ENCODE measurements at regions not wholly inside any gene's neighbourhood (a gene's known extent, or its start where the extent isn't known, plus 50 kb on each side); places are given as distances from the start of the nearest gene placed in this dataset.

DNA sequence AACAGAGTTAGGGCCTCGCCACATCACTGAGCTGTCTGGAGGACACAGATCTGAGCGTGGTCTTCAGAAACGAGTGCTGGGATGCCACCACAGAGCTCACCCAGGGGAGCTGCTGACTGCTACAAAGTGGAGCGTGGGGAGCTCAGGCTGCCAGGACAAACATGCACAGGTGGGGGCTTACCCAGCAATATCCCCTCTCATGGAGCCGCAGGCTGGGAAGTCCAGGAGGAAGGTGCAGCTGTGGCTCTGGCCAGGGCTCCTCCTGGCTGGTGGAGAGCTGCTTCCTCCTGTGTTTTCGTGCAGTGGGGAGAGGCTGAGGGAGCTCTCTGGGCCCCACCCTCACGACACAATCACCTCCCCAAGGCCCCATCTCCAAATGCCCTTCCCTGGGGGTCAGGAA, 368.6 kb upstream of the IRX4 start:
- H3K36me3 ChIP-seq: no peaks in the 10 kb centered on the region
- H3K27me3 ChIP-seq: no peaks in the 10 kb centered on the region
- no peak for DNase-seq
- TF ChIP-seq EP300 (IDR thresholded peaks at IDR 0.05): no peak
- no peak for TF ChIP-seq POLR2A (IDR thresholded peaks at IDR 0.05)
- TF ChIP-seq, protein P1, sequence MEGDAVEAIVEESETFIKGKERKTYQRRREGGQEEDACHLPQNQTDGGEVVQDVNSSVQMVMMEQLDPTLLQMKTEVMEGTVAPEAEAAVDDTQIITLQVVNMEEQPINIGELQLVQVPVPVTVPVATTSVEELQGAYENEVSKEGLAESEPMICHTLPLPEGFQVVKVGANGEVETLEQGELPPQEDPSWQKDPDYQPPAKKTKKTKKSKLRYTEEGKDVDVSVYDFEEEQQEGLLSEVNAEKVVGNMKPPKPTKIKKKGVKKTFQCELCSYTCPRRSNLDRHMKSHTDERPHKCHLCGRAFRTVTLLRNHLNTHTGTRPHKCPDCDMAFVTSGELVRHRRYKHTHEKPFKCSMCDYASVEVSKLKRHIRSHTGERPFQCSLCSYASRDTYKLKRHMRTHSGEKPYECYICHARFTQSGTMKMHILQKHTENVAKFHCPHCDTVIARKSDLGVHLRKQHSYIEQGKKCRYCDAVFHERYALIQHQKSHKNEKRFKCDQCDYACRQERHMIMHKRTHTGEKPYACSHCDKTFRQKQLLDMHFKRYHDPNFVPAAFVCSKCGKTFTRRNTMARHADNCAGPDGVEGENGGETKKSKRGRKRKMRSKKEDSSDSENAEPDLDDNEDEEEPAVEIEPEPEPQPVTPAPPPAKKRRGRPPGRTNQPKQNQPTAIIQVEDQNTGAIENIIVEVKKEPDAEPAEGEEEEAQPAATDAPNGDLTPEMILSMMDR (IDR thresholded peaks at IDR 0.05): no peak
- H3K4me3 ChIP-seq: no peak overlapping the region
- no peaks in the 10 kb centered on the region for H3K9me3 ChIP-seq
- H3K27ac ChIP-seq: no peak overlapping the region
- intact Hi-C loops (cut with DNase I): no loop called here
- 72 to 82% (median 79%) methylated on average over 6 to 7 of the region's 7 CpGs for WGBS, 3 donors
- no peaks in the 10 kb centered on the region for H3K4me1 ChIP-seq (ENCODE audit: insufficient read depth)

GRCh38 chr5:2250365-2250950, 367.7 kb upstream of the IRX4 start:
- H3K27ac ChIP-seq: no peak overlapping the region
- no peaks in the 10 kb centered on the region for H3K9me3 ChIP-seq
- no peak overlapping the region for H3K4me3 ChIP-seq
- intact Hi-C loops (cut with DNase I): no loop called here
- no peak for DNase-seq
- no peaks in the 10 kb centered on the region for H3K36me3 ChIP-seq
- H3K4me1 ChIP-seq (ENCODE audit: insufficient read depth): no peaks in the 10 kb centered on the region
- WGBS, 3 donors: 82 to 87% (median 85%) methylated on average over 12 of the region's 12 CpGs
- no peak for TF ChIP-seq EP300 (IDR thresholded peaks at IDR 0.05)
- TF ChIP-seq, protein P1 (IDR thresholded peaks at IDR 0.05): no peak
- no peak for TF ChIP-seq POLR2A (IDR thresholded peaks at IDR 0.05)
- H3K27me3 ChIP-seq: no peaks in the 10 kb centered on the region

DNA sequence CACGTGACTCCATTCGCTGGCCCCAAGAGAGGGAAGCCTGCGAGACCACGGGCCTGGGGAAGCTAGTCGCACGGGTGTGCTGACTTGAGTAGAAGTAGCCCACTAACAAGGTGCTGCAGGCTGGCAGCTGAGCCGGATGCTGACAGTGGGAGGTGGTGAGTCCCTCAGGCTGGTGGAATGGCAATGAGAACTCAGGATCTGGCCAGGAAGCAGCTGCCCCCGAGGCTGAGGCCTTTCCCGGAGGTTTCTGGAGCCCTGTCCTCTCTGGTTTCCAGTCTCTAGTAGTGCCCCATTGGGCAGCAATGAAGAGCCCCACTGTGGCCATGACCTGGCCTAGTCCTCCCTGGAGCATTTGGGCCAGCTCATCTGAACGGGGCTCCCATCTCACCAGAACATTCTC, 366.7 kb upstream of the IRX4 start:
- Histone ChIP-seq H3K27ac (no peak overlapping the region), H3K4me3 (no peak overlapping the region), H3K9me3 (no peaks in the 10 kb centered on the region), H3K36me3 (no peaks in the 10 kb centered on the region), H3K27me3 (no peaks in the 10 kb centered on the region), H3K4me1 (ENCODE audit: insufficient read depth) (no peaks in the 10 kb centered on the region)
- WGBS, 3 donors: 74 to 83% (median 74%) methylated on average over 10 of the region's 10 CpGs
- TF ChIP-seq, protein P1 (IDR thresholded peaks at IDR 0.05): no peak
- TF ChIP-seq POLR2A (IDR thresholded peaks at IDR 0.05): no peak
- TF ChIP-seq EP300 (IDR thresholded peaks at IDR 0.05): no peak
- intact Hi-C loops (cut with DNase I): no loop called here
- no peak for DNase-seq

DNA sequence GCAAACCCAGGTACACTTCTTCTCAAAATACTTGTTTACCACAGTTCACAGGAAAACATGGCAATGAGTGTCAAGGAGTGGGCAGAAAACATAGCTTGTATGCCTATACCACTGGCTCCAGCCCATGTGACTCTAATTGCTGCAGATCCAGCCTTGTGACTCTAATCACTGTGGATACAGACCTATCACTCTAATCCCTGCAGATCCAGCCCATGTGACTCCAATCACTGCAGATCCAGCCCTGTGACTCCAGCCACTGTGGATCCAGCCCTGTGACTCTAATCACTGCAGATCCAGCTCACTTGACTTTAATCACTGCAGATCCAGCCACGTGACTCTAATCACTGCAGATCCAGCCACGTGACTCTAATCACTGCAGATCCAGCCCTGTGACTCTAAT, 366.3 kb upstream of the IRX4 start:
- Histone ChIP-seq H3K36me3 (no peaks in the 10 kb centered on the region), H3K4me1 (ENCODE audit: insufficient read depth) (no peaks in the 10 kb centered on the region), H3K9me3 (no peaks in the 10 kb centered on the region), H3K27me3 (no peaks in the 10 kb centered on the region), H3K27ac (no peak overlapping the region), H3K4me3 (no peak overlapping the region)
- no peak for DNase-seq
- no peak for TF ChIP-seq POLR2A (IDR thresholded peaks at IDR 0.05)
- TF ChIP-seq, protein P1 (IDR thresholded peaks at IDR 0.05): no peak
- no peak for TF ChIP-seq EP300 (IDR thresholded peaks at IDR 0.05)
- intact Hi-C loops (cut with DNase I): no loop called here
- WGBS, 3 donors: 38 to 50% (median 49%) methylated on average over 2 of the region's 2 CpGs

Measured in ovary (tissue), 7 donors.